Large intestine (tissue), 3 donors: ENCODE measurements at regions not wholly inside any gene's neighbourhood (a gene's known extent, or its start where the extent isn't known, plus 50 kb on each side); places are given as distances from the start of the nearest gene placed in this dataset.

Source experiments
- DNase-seq, 2 donors: peaks; one replicate each; pipeline versions ENCODE4 v3.0.0 to v3.0.0-alpha.2; 2013
- H3K27ac ChIP-seq: one replicate; pipeline ENCODE4 v1.5.1; 2013; ENCODE audit warnings: low read length
- H3K27me3 ChIP-seq: 2 replicates; pipeline ENCODE4 v1.6.1; 2013; ENCODE audit warnings: low read length; ENCODE audit not compliant: control insufficient read depth, insufficient read depth
- H3K36me3 ChIP-seq: 2 replicates; pipeline ENCODE4 v1.6.1; 2013; ENCODE audit warnings: low read length; ENCODE audit not compliant: control insufficient read depth, insufficient read depth
- H3K4me1 ChIP-seq: one replicate; pipeline ENCODE4 v1.6.1; 2013; ENCODE audit warnings: low read length; ENCODE audit not compliant: control insufficient read depth, insufficient read depth
- H3K4me3 ChIP-seq: one replicate; pipeline ENCODE4 v1.5.1; 2013; ENCODE audit warnings: low read length
- H3K9me3 ChIP-seq: one replicate; pipeline ENCODE4 v1.6.1; 2013; ENCODE audit warnings: mild to moderate bottlenecking, low read depth, low read length, moderate library complexity; ENCODE audit not compliant: control insufficient read depth
- WGBS: methylation state at CpG from one replicate; pipeline ENCODE4 v1.1.5; 2013; ENCODE audit warnings: low lambda C conversion rate; ENCODE audit not compliant: insufficient coverage; 5-methylcytosine and 5-hydroxymethylcytosine counted together

- H3K4me3 ChIP-seq, result no peak overlapping the region
- H3K27ac ChIP-seq, result no peak overlapping the region
- 60% methylated on average over 1 of the region's 2 CpGs for WGBS
- H3K9me3 ChIP-seq, result no peaks in the 10 kb centered on the region
- H3K27me3 ChIP-seq, result no peaks in the 10 kb centered on the region
- DNase-seq, result no peak
- H3K36me3 ChIP-seq, result no peaks in the 10 kb centered on the region
- no peaks in the 10 kb centered on the region for H3K4me1 ChIP-seq
These were observed 221.4 kb downstream of the CMPK2 start for GRCh38 chr2:6644261-6644660.

- no CpG with 5 or more reads among the region's 1 CpG for WGBS
- Histone ChIP-seq H3K9me3 (no peaks in the 10 kb centered on the region), H3K27ac (no peak overlapping the region), H3K36me3 (no peaks in the 10 kb centered on the region), H3K4me3 (no peak overlapping the region), H3K27me3 (no peaks in the 10 kb centered on the region), H3K4me1 (no peaks in the 10 kb centered on the region)
- DNase-seq, result no peak
These were observed 220.7 kb downstream of the CMPK2 start for GRCh38 chr2:6645004-6645403.

- Histone ChIP-seq H3K27ac (no peak overlapping the region), H3K9me3 (no peaks in the 10 kb centered on the region), H3K27me3 (no peaks in the 10 kb centered on the region), H3K36me3 (no peaks in the 10 kb centered on the region), H3K4me1 (no peaks in the 10 kb centered on the region), H3K4me3 (no peak overlapping the region)
- no CpG with 5 or more reads among the region's 1 CpG for WGBS
- DNase-seq, result no peak
These were observed 220.0 kb downstream of the CMPK2 start for GRCh38 chr2:6645672-6646071.

GRCh38 chr2:6647046-6647445, 218.7 kb downstream of the CMPK2 start:
- Histone ChIP-seq H3K4me3 (no peak overlapping the region), H3K9me3 (no peaks in the 10 kb centered on the region), H3K27ac (no peak overlapping the region), H3K27me3 (no peaks in the 10 kb centered on the region), H3K4me1 (no peaks in the 10 kb centered on the region), H3K36me3 (no peaks in the 10 kb centered on the region)
- no peak for DNase-seq
- 60% methylated on average over 2 of the region's 6 CpGs for WGBS

- 100% methylated on average over 1 of the region's 6 CpGs for WGBS
- no peak overlapping the region for H3K4me3 ChIP-seq
- H3K36me3 ChIP-seq, result no peaks in the 10 kb centered on the region
- H3K4me1 ChIP-seq, result no peaks in the 10 kb centered on the region
- H3K9me3 ChIP-seq, result no peaks in the 10 kb centered on the region
- DNase-seq, result no peak
- no peak overlapping the region for H3K27ac ChIP-seq
- no peaks in the 10 kb centered on the region for H3K27me3 ChIP-seq
These were observed 217.0 kb downstream of the CMPK2 start for GRCh38 chr2:6648596-6649247.

- Histone ChIP-seq H3K4me3 (no peak overlapping the region), H3K27me3 (no peaks in the 10 kb centered on the region), H3K4me1 (no peaks in the 10 kb centered on the region), H3K27ac (no peak overlapping the region), H3K9me3 (no peaks in the 10 kb centered on the region), H3K36me3 (no peaks in the 10 kb centered on the region)
- DNase-seq, result no peak
- WGBS, result 100% methylated on average over 1 of the region's 5 CpGs
These were observed 215.4 kb downstream of the CMPK2 start for GRCh38 chr2:6650311-6650710.

- Histone ChIP-seq H3K4me3 (no peak overlapping the region), H3K9me3 (no peaks in the 10 kb centered on the region), H3K4me1 (no peaks in the 10 kb centered on the region), H3K27ac (no peak overlapping the region), H3K27me3 (no peaks in the 10 kb centered on the region), H3K36me3 (no peaks in the 10 kb centered on the region)
- WGBS, result 82% methylated on average over 2 of the region's 2 CpGs
- DNase-seq, result no peak
These were observed 213.5 kb downstream of the CMPK2 start for GRCh38 chr2:6652251-6652650.

GRCh38 chr2:6653281-6653750, 212.4 kb downstream of the CMPK2 start:
- Histone ChIP-seq H3K27ac (no peak overlapping the region), H3K4me3 (no peak overlapping the region), H3K36me3 (no peaks in the 10 kb centered on the region), H3K27me3 (no peaks in the 10 kb centered on the region), H3K9me3 (no peaks in the 10 kb centered on the region), H3K4me1 (no peaks in the 10 kb centered on the region)
- 80% methylated on average over 1 of the region's 7 CpGs for WGBS
- no peak for DNase-seq

GRCh38 chr2:6654279-6654678, 211.4 kb downstream of the CMPK2 start:
- 43% methylated on average over 4 of the region's 5 CpGs for WGBS

GRCh38 chr2:6656633-6657032, 209.1 kb downstream of the CMPK2 start:
- no peaks in the 10 kb centered on the region for H3K9me3 ChIP-seq
- DNase-seq, result no peak
- H3K4me3 ChIP-seq, result no peak overlapping the region
- H3K27ac ChIP-seq, result no peak overlapping the region
- no peaks in the 10 kb centered on the region for H3K27me3 ChIP-seq
- H3K4me1 ChIP-seq, result no peaks in the 10 kb centered on the region
- WGBS, result 40% methylated on average over 1 of the region's 4 CpGs
- H3K36me3 ChIP-seq, result no peaks in the 10 kb centered on the region

More at GRCh38 chr2:6654279-6654678, 211.4 kb downstream of the CMPK2 start:
- H3K4me1 ChIP-seq, result no peaks in the 10 kb centered on the region
- no peaks in the 10 kb centered on the region for H3K36me3 ChIP-seq
- no peaks in the 10 kb centered on the region for H3K9me3 ChIP-seq
- no peak overlapping the region for H3K27ac ChIP-seq
- no peak for DNase-seq
- no peaks in the 10 kb centered on the region for H3K27me3 ChIP-seq
- no peak overlapping the region for H3K4me3 ChIP-seq

- H3K36me3 ChIP-seq, result no peaks in the 10 kb centered on the region
- no peak overlapping the region for H3K27ac ChIP-seq
- no peaks in the 10 kb centered on the region for H3K9me3 ChIP-seq
- no peak for DNase-seq
- WGBS, result no CpG with 5 or more reads among the region's 5 CpGs
- H3K27me3 ChIP-seq, result no peaks in the 10 kb centered on the region
- H3K4me3 ChIP-seq, result no peak overlapping the region
- no peaks in the 10 kb centered on the region for H3K4me1 ChIP-seq
These were observed 208.6 kb downstream of the CMPK2 start for GRCh38 chr2:6657136-6657535.
